Progenitor cell of endocrine pancreas (in vitro differentiated cells): ENCODE measurements at regions not wholly inside any gene's neighbourhood (a gene's known extent, or its start where the extent isn't known, plus 50 kb on each side); places are given as distances from the start of the nearest gene placed in this dataset.
A peak's percentile ranks its signal among the peaks of the same experiment; 100 is the strongest.

Experiments used
- DNase-seq: peaks from one replicate; pipeline ENCODE4 v3.0.0; 2021; ENCODE audit warnings: low spot score; ENCODE audit not compliant: unreplicated experiment
- H3K27ac Mint-ChIP-seq: 2 replicates; pipeline ENCODE4 v1.8.0; 2021; ENCODE audit warnings: mild to moderate bottlenecking, moderate library complexity, mixed read lengths
- H3K27me3 Mint-ChIP-seq: 2 replicates; pipeline ENCODE4 v1.8.0; 2021; ENCODE audit warnings: mixed read lengths
- H3K36me3 Mint-ChIP-seq: 2 replicates; pipeline ENCODE4 v1.8.0; 2022; ENCODE audit warnings: mixed read lengths; ENCODE audit not compliant: insufficient read depth
- H3K4me1 Mint-ChIP-seq: 2 replicates; pipeline ENCODE4 v1.8.0; 2021; ENCODE audit warnings: low read depth, mixed read lengths
- H3K4me3 Mint-ChIP-seq: 2 replicates; pipeline ENCODE4 v1.8.0; 2021; ENCODE audit warnings: low read depth, mild to moderate bottlenecking, moderate library complexity, mixed read lengths
- H3K9me3 Mint-ChIP-seq: 2 replicates; pipeline ENCODE4 v1.8.0; 2021; ENCODE audit warnings: low read depth, mixed read lengths
- CTCF ChIP-seq: fragments of 200-600 bp; sonication (generic); IDR thresholded peaks from one replicate; pipeline ENCODE4 v1.5.0; 2021; ENCODE audit warnings: antibody characterized with exemption, mild to moderate bottlenecking; ENCODE audit not compliant: unreplicated experiment

- peaks cover 21% of the 10 kb centered on the region for H3K9me3 Mint-ChIP-seq
- no peak for TF ChIP-seq CTCF
Measured at GRCh38 chr1:219340796-219341195, 167.1 kb downstream of the LYPLAL1 start.

DNA sequence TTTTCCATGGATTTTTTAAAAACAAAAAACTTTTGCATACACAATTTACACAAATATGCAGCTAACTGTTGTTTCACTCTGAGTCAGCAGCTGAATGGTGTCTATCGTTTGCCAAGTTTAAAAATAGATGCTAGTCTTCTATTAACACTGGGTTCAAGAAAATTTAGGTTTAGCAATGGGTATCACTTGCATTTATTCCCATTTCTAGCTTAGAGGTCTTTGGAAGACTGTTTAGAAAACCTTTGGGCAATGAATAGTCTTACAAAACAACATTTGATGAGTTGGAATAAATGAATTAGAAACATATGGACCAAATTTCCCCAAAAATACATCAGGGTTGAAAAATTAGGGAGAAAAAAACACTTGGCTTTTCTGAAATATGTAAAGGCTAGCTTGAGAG is 165.8 kb downstream of the LYPLAL1 start:
- peaks cover 8% of the 10 kb centered on the region for H3K9me3 Mint-ChIP-seq

More at GRCh38 chr1:219340796-219341195, 167.1 kb downstream of the LYPLAL1 start:
- Mint-ChIP-seq H3K4me3 (no peak overlapping the region), H3K36me3 (peaks cover 7% of the 10 kb centered on the region), H3K27ac (no peak overlapping the region), H3K27me3 (no peaks in the 10 kb centered on the region), H3K4me1 (no peaks in the 10 kb centered on the region)
- no peak for DNase-seq

GRCh38 chr1:219337588-219337987 is 163.9 kb downstream of the LYPLAL1 start:
- Mint-ChIP-seq H3K4me3 (no peak overlapping the region), H3K9me3 (peaks cover 3% of the 10 kb centered on the region), H3K4me1 (no peaks in the 10 kb centered on the region), H3K27me3 (no peaks in the 10 kb centered on the region), H3K36me3 (peaks cover 2% of the 10 kb centered on the region), H3K27ac (no peak overlapping the region)
- no peak for DNase-seq
- no peak for TF ChIP-seq CTCF

More for the DNA sequence above, 165.8 kb downstream of the LYPLAL1 start:
- Mint-ChIP-seq H3K4me3 (no peak overlapping the region), H3K36me3 (peaks cover 3% of the 10 kb centered on the region), H3K27ac (no peak overlapping the region), H3K4me1 (no peaks in the 10 kb centered on the region), H3K27me3 (no peaks in the 10 kb centered on the region)
- TF ChIP-seq CTCF = no peak
- no peak for DNase-seq

GRCh38 chr1:219333626-219334025 is 159.9 kb downstream of the LYPLAL1 start:
- H3K27ac Mint-ChIP-seq = no peak overlapping the region
- DNase-seq = no peak
- H3K27me3 Mint-ChIP-seq = no peaks in the 10 kb centered on the region
- H3K36me3 Mint-ChIP-seq = peaks cover 2% of the 10 kb centered on the region
- no peak overlapping the region for H3K4me3 Mint-ChIP-seq
- H3K4me1 Mint-ChIP-seq = peaks cover 17% of the 10 kb centered on the region
- peaks cover 3% of the 10 kb centered on the region for H3K9me3 Mint-ChIP-seq
- no peak for TF ChIP-seq CTCF

DNA sequence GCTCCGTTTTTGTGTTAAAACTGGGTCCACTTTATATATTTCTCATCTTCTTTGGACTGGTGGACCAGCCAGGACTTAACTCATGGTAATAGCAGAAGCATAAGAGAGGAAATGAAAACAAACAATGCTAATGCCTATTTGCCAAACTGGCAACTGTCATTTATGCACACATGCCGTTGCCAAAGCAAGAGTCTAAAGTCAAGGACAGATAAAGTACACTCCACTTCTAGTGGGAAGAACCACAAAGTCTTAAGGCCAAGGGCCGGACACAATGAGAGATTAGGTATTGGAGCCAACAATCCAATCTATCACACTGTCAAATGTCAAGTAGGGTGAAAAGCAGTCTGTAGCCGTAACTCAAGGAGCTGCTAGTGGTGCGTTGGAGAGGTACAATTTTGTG is 157.7 kb downstream of the LYPLAL1 start:
- no peaks in the 10 kb centered on the region for H3K27me3 Mint-ChIP-seq
- no peak for DNase-seq
- no peak overlapping the region for H3K4me3 Mint-ChIP-seq
- H3K9me3 Mint-ChIP-seq = peaks cover 18% of the 10 kb centered on the region
- peaks cover 17% of the 10 kb centered on the region for H3K4me1 Mint-ChIP-seq
- TF ChIP-seq CTCF = no peak
- H3K27ac Mint-ChIP-seq = peak overlapping the region; percentile 25
- H3K36me3 Mint-ChIP-seq = peaks cover 8% of the 10 kb centered on the region
